Activated T-cell treated with anti-CD3 and anti-CD28 coated beads, Interleukin-2, amount 50 U/mL, for 72 hours (primary cell): ENCODE measurements at regions not wholly inside any gene's neighbourhood (a gene's known extent, or its start where the extent isn't known, plus 50 kb on each side); places are given as distances from the start of the nearest gene placed in this dataset.

Source experiments
- ATAC-seq, 2 donors: fragments of 150-1000 bp; cut with Tn5 transposase; replicated peaks in 1 of 2; 2 replicates each; pipeline ENCODE4 v1.10.0; 2021; ENCODE audit warnings: moderate library complexity in 2 of 2, mild to moderate bottlenecking in 1 of 2
- DNase-seq, 2 donors: peaks; one replicate each; pipeline ENCODE4 v3.0.0; 2021 to 2022; ENCODE audit warnings: mixed read lengths in 1 of 2
- H3K27ac Mint-ChIP-seq: one replicate; pipeline ENCODE4 v1.8.0; 2022; ENCODE audit warnings: mild to moderate bottlenecking, moderate library complexity, mixed read lengths
- H3K27me3 Mint-ChIP-seq: one replicate; pipeline ENCODE4 v1.8.0; 2022; ENCODE audit warnings: low read depth, mixed read lengths
- H3K36me3 Mint-ChIP-seq, 2 donors: one replicate each; pipeline ENCODE4 v1.8.0; 2022; ENCODE audit warnings: mixed read lengths in 2 of 2, mild to moderate bottlenecking in 1 of 2; ENCODE audit not compliant: insufficient read depth in 2 of 2
- H3K4me1 Mint-ChIP-seq: one replicate; pipeline ENCODE4 v1.8.0; 2022; ENCODE audit warnings: low read depth, mixed read lengths
- H3K4me3 Mint-ChIP-seq, 2 donors: one replicate each; pipeline ENCODE4 v1.8.0; 2022; ENCODE audit warnings: mild to moderate bottlenecking in 2 of 2, mixed read lengths in 2 of 2, moderate library complexity in 2 of 2
- H3K9me3 Mint-ChIP-seq, 2 donors: one replicate each; pipeline ENCODE4 v1.8.0; 2022; ENCODE audit warnings: mixed read lengths in 2 of 2

DNA sequence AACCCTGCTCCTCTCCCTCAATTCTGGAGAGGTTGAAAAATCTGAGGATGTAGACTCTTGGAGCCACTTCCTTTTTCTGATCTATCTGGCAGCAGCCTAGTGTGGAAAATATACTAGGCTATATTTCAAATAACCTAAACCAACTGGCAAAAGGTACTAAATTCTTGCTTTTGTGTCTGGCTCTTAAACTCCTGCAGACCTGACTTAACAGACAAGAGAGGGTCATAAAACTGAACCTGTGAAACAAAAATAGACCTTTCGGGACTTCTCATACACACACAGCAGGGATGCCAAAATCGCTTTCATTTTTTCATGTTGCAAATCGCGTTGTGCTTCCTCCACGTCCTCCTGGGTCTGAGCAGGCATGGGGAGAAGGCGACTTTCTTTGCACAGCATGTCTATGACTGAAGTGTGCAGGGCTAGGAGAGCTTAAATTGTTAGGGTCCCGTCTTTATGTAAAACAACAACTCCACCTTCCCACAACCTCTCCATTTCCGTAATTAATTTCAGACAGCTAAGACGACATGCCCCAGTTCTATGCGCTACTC is 520.7 kb upstream of the PSMD7 start:
- peaks cover 0 to 4% of the 10 kb centered on the region in 2 donors for H3K9me3 Mint-ChIP-seq
- H3K4me3 Mint-ChIP-seq = no peak overlapping the region
- DNase-seq (no peak), ATAC-seq (no peak)
- no peaks in the 10 kb centered on the region for H3K27me3 Mint-ChIP-seq
- H3K4me1 Mint-ChIP-seq = no peaks in the 10 kb centered on the region
- no peak overlapping the region for H3K27ac Mint-ChIP-seq
- no peaks in the 10 kb centered on the region for H3K36me3 Mint-ChIP-seq

DNA sequence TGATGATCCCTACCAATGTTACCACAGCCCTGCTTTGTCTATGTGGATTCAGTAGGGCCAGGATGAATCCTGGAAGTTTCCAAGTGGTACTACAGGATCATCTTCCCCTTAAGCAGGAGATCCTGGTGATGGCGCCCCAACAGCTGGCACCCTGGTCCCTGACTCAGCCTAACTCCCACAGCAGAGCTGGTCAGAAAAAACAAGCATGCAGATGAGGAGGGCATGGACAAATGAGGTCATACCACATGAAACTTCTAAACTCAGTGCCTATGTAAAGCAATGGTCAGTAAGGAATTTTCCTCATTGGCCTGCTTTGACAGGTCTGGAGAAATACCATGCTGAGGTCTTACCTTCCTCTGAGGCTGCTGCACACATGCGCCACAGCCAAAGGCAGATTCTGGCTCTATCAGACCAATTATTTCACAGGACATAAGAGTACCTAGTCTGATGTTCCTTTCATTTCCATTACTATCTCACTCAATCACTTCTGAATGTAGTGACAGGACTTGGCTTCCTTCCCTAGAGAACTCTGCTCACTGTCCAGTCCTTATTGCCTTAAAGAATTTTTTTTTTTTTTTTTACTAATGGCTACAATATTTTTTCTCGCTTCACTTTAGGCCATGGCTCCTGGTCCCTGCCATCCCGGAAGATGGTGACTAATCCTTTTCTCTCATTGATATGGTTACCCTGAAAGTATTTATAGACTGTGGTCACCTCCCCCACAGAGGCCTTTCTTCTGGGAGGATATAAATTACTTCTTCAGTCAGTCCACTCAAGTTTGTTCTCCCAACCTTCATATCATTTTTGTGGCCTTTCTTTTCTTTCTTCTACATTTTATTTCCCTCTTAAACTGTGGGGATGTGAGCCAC is 525.2 kb upstream of the PSMD7 start:
- Mint-ChIP-seq H3K36me3 (no peaks in the 10 kb centered on the region), H3K27ac (no peak overlapping the region), H3K4me3 (no peak overlapping the region), H3K4me1 (no peaks in the 10 kb centered on the region), H3K9me3 (peaks cover 0 to 4% of the 10 kb centered on the region in 2 donors), H3K27me3 (no peaks in the 10 kb centered on the region)
- DNase-seq (no peak), ATAC-seq (no peak)

DNA sequence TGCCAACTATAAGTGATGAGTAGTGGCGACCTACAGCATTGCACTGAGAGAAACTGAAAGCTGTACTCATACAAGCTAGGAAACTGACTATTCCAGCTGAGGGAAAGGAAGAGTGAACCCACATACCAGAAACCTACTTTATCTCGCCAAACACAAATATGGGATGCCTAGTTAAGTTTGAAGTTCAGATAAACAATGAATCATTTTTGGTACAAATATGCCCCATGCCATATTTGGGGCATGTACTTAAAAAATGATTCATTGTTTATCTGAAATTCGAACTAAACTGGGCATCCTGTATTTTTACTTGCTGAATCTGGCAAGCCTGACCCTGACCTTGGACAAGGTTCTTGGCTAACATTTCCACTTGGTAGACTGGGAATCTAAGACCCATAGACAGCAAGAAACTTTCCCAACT is 527.8 kb upstream of the PSMD7 start:
- Mint-ChIP-seq H3K9me3 (no peaks in the 10 kb centered on the region), H3K4me3 (no peak overlapping the region), H3K36me3 (no peaks in the 10 kb centered on the region), H3K27ac (no peak overlapping the region), H3K4me1 (no peaks in the 10 kb centered on the region), H3K27me3 (no peaks in the 10 kb centered on the region)
- DNase-seq = no peak
- no peak for ATAC-seq

DNA sequence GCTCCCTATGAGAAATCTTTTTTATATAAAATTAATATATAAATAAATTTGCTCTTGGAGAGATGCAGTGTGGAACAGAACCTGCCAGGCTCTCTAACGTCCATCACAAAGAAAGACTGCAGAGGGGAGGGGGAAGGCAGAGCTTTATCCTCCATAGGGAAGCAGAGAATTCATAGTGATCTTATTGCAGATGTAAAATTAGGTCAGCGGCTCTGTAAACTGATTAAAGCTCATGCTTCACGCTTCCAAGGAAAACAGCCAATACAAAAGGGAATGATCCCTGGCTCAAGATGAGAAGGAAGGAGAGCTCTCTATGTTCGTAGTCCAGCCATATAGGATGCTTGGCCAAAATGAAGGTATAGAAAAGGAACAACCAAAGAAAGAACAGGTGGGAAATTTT is 532.3 kb upstream of the PSMD7 start:
- ATAC-seq = no peak
- Mint-ChIP-seq H3K27ac (no peak overlapping the region), H3K4me1 (no peaks in the 10 kb centered on the region), H3K36me3 (no peaks in the 10 kb centered on the region), H3K9me3 (peaks cover 0 to 5% of the 10 kb centered on the region in 2 donors), H3K27me3 (no peaks in the 10 kb centered on the region), H3K4me3 (no peak overlapping the region)
- no peak for DNase-seq

DNA sequence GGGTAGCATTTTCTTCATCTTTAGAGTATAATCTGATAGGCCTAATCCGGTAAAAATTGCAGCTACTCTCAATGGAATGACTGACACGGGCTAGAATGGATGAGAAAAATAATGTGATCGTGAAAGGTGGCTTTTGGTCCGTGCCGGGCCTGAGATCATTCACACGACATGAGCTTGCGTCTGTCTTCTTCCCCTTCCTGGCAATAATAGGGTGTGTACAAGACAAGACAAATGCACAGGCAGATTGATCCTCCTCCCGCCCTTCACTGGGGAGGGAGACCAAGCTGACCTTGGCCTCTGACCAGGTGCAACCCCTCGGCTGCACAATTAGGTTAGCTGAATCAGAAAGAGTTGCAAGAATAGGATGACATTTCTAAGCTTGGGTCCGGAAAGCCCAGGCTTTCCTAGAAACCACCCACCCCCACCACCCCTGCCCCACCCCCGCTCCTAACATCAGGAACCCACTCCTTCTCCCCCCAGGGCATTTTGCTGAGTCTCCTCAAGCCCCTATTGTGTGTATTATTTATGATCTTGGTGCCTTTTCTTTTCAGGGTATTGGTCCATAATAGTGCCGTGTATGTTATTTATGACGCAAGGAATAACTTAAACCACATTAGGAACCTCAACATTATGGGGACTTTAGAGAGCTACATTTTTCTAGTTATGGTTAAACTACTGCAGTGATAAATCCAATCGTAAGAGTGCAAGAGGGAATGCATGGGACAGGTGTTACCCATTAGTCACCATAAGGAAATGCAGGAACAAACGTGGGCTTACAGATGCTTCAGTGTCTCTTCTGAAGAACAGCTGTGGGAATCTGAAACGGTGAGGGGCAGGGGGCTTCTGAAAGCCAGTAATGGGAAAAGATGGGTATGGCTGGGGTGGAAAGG is 540.1 kb upstream of the PSMD7 start:
- no peak for ATAC-seq
- Mint-ChIP-seq H3K27ac (no peak overlapping the region), H3K4me3 (no peak overlapping the region), H3K9me3 (no peaks in the 10 kb centered on the region), H3K4me1 (no peaks in the 10 kb centered on the region), H3K27me3 (no peaks in the 10 kb centered on the region), H3K36me3 (no peaks in the 10 kb centered on the region)
- no peak for DNase-seq

DNA sequence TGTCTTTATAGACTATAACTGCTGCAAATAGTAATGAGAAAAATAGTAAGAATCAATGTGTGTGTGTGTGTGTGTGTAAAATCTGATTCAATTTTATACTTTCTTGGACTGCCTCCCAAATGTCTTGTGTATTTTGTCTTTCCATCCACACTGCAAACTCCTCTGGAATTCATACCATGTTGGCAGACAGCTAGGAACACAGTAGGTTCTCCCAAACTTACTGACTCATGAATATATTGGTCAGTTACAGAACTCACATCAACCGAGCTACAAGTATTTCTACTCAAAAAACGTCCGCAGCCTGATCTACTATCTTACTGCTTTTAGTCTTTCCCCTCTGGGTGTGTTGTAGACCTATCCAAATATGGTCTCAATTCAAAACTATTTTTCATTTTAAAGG is 542.7 kb upstream of the PSMD7 start:
- DNase-seq = no peak
- Mint-ChIP-seq H3K27me3 (no peaks in the 10 kb centered on the region), H3K36me3 (no peaks in the 10 kb centered on the region), H3K4me3 (no peak overlapping the region), H3K9me3 (peaks cover 3 to 5% of the 10 kb centered on the region in 2 donors), H3K27ac (no peak overlapping the region), H3K4me1 (no peaks in the 10 kb centered on the region)
- no peak for ATAC-seq

DNA sequence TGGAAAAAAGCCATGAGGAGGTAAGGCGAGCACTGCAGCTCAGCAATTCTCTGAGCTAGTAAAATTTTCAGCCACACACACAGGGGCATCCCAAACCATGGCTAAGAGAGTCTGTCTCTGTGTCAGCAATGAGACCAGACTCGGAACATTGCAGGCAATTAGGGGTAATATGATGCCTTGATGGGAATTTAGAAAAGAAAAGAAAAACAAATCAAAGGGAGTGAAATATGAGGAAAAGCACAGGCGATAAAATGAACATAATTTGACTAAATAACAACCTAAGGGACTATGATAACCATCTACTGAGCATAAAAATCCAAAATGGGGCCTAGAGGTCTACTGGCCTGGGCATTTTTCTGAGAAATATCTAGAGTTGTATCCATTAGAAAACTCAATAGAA is 546.0 kb upstream of the PSMD7 start:
- peaks cover 5 to 7% of the 10 kb centered on the region in 2 donors for H3K9me3 Mint-ChIP-seq
- no peaks in the 10 kb centered on the region for H3K4me1 Mint-ChIP-seq
- no peak overlapping the region for H3K27ac Mint-ChIP-seq
- no peaks in the 10 kb centered on the region for H3K27me3 Mint-ChIP-seq
- DNase-seq (no peak), ATAC-seq (no peak)
- no peaks in the 10 kb centered on the region for H3K36me3 Mint-ChIP-seq
- no peak overlapping the region for H3K4me3 Mint-ChIP-seq

DNA sequence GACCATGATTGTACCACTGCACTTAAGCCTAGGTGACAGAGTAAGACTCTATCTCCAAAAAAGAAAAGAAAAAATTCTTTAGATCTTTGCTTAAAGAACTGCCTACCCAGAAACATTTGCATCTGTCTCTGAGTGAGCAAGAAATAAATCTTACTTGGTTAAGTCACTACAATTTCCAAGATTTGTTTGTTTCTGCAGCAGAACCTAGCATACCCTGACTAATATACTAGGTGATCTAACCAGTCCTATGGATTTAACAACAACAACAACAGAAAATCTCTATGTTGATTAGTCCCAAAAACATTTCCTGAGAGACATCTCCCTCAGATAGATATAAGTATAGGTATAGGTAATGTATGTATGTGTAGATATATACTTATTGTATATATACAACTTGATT is 549.3 kb upstream of the PSMD7 start:
- no peak overlapping the region for H3K27ac Mint-ChIP-seq
- H3K4me1 Mint-ChIP-seq = no peaks in the 10 kb centered on the region
- no peak for DNase-seq
- no peak for ATAC-seq
- H3K9me3 Mint-ChIP-seq = peaks cover 5 to 7% of the 10 kb centered on the region in 2 donors
- H3K36me3 Mint-ChIP-seq = no peaks in the 10 kb centered on the region
- H3K4me3 Mint-ChIP-seq = no peak overlapping the region
- H3K27me3 Mint-ChIP-seq = no peaks in the 10 kb centered on the region

DNA sequence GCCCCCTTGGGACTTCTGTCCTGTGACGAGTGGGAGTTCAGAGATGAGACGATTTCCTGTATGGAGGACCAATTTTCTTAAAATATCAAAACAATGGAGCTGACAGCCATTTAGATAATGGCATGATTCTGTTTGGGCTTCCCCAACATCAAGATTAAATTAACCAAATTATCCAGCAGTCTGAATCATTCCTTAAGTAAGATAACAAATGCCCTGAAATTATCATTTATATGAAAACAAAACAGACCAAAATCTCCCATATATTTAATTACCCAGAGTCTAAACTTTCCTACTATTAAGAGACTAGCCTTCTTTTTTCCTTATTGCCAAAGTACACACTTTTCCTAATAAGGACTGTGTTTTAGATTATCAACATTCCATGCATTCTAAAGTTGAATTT is 550.1 kb upstream of the PSMD7 start:
- DNase-seq (no peak), ATAC-seq (no peak)
- Mint-ChIP-seq H3K27me3 (no peaks in the 10 kb centered on the region), H3K27ac (no peak overlapping the region), H3K9me3 (peaks cover 5 to 7% of the 10 kb centered on the region in 2 donors), H3K36me3 (no peaks in the 10 kb centered on the region), H3K4me3 (no peak overlapping the region), H3K4me1 (no peaks in the 10 kb centered on the region)

DNA sequence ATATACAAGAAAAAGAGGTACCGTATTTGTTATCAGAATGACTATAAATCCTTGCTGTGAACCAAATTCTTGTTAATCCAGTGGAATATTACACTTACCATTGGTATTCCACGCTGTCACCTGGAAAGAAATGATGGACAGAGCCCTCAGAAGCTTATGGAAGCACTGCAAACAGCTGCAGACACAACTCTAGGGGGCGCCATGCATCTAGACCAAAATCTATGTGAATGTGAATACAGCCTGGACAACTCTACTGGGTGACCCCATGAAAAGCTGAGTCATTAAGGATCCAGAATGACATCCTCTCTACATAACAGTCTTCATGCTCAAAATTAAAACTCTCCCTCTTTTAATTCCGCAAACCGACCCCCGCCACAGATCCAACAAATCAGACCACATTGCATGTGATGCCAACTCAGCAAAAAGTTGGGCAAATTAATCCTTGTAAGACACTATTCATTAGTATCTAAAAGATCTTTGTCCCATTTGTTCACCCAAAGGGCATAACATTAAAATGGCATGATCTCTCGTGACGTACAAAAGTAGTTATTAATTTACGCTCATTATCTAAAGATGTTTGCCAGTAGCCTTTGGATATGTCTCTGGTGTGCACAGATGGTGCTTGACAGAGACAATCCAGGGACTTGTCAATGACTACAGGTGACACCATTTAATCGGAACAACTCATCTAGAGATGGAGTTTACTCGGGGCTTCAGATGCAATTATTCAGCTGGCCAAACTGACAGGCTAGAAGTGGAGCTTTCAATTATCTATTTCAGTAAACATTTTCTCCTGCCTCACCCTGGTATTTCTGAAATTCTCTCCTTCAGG is 552.7 kb upstream of the PSMD7 start:
- DNase-seq = no peak
- no peaks in the 10 kb centered on the region for H3K36me3 Mint-ChIP-seq
- H3K9me3 Mint-ChIP-seq = peaks cover 2 to 6% of the 10 kb centered on the region in 2 donors

DNA sequence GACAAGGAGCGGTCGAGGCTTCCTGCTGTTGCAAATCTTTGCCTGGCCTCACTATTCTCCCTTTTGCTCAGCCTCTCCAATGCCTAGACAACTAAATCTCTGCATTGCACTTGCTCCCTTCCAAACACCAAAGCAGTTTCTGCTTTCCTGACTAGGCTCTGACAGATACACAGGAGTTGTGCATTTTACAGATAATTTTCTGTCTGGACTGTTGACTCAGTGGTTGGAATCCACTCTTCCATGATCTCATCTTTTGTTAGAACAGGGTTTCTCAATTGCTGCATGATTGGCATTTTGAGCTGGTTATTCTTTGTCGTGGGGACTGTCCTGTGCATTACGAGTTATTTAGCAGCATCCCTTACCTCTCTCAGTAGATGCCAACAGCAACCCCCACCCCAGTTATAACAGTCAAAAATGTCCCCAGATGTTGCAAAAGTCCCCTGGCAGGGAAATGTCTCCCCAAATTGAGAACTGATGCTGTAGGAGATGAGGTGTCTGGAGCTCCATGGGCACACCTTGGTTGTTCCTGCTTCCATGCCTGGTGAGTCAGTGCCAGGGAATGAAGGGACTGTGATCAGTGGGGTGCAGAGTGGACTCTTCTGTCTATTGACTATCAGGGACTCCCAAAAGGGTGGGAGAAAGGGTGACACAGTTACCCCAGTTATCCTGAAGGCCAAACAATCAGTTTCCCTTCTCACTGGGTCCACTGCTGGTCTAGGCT is 557.4 kb upstream of the PSMD7 start:
- DNase-seq = no peak
- Mint-ChIP-seq H3K27ac (no peak overlapping the region), H3K36me3 (no peaks in the 10 kb centered on the region), H3K4me3 (no peak overlapping the region), H3K27me3 (peaks cover 15% of the 10 kb centered on the region), H3K4me1 (peaks cover 9% of the 10 kb centered on the region), H3K9me3 (peaks cover 0 to 4% of the 10 kb centered on the region in 2 donors)
- ATAC-seq = no peak

More for the DNA sequence above, 552.7 kb upstream of the PSMD7 start:
- Mint-ChIP-seq H3K4me1 (no peaks in the 10 kb centered on the region), H3K4me3 (no peak overlapping the region), H3K27ac (no peak overlapping the region), H3K27me3 (peaks cover 2% of the 10 kb centered on the region)
- ATAC-seq = no peak

DNA sequence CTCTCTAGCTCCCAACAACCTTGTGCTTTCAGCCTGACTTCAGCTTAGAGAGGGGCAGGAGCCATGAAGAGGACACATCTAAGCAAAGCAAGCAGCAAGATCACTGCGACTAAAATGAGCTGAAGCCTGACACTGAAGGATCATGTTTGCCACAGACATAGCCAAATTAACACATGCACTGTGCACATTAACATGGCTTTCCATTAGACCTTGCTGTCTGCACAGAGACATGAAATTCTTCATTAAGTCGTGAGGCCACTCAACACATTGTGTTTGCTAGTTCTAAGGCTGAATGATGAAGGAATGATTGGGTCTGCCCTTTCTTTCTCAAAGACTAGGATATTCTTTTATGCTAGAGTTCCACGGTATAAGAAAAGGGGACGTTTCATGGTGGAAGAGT is 558.3 kb upstream of the PSMD7 start:
- DNase-seq = no peak
- H3K27ac Mint-ChIP-seq = no peak overlapping the region
- peaks cover 0 to 4% of the 10 kb centered on the region in 2 donors for H3K9me3 Mint-ChIP-seq
- H3K27me3 Mint-ChIP-seq = peaks cover 15% of the 10 kb centered on the region
- no peaks in the 10 kb centered on the region for H3K36me3 Mint-ChIP-seq
- peaks cover 9% of the 10 kb centered on the region for H3K4me1 Mint-ChIP-seq
- ATAC-seq = no peak
- H3K4me3 Mint-ChIP-seq = no peak overlapping the region
